ENCODE measurements at regions not wholly inside any gene's neighbourhood (a gene's known extent, or its start where the extent isn't known, plus 50 kb on each side); places are given as distances from the start of the nearest gene placed in this dataset.
"Not testable (repeated sequence)": the region's sequence is repeated elsewhere in the genome, so short reads cannot be mapped to it uniquely, and the experiment has no call there.

DNA sequence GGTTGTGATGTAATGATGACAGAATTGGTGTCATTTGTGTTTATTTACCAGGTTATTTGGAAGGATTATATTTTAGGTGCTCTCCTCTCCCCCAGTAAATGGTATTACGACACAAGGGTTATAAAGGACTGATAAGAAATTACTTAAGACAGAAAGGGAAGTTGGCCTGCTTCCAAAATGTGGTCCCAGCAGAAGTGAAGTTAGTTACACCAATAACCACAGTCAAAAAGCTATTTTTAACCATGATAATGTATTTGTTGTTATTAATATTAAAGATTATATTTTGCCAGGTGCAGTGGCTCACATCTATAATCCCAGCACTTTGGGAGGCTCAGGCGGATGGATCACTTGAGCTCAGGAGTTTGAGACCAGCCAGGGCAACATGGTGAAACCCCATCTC is 92.5 kb downstream of the SYT15B start:
- H3K27me3 Mint-ChIP-seq; H3K4me1 Mint-ChIP-seq; H3K9me3 Mint-ChIP-seq; H3K4me3 Mint-ChIP-seq; H3K36me3 Mint-ChIP-seq (ENCODE audit: low read depth); H3K27ac Mint-ChIP-seq; intact Hi-C loops (cut with micrococcal nuclease); DNase-seq: not testable (repeated sequence)

DNA sequence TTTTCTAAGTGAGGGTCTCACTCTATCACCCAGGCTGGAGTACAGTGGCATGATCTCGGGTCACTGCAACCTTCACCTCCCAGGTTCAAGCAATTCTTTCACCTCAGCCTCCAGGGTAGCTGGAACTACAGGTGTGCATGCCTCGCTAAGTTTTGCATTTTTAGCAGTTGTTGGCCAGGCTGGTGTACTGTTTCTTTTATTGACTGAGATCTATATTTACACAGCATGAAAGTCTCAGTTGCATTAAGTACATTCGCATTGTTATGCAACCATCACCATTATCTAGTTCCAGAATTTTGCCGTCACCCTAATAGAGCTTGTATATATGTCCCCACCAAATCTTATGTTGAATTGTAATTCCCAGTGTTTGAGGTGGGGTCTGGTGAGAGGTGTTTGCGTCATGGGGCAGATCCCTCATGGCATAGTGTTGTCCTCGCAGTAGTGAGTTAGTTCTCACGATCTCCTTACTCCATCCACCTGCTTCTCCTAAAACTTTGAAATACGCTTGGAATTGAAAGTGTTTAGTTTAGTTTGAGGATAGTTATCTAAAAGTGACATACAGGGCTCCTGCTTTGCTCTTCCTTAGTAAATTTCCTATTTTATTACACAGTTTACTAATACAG is 101.3 kb downstream of the SYT15B start:
- intact Hi-C loops (cut with micrococcal nuclease); H3K4me3 Mint-ChIP-seq; H3K4me1 Mint-ChIP-seq; DNase-seq; H3K36me3 Mint-ChIP-seq (ENCODE audit: low read depth); H3K27ac Mint-ChIP-seq; H3K9me3 Mint-ChIP-seq; H3K27me3 Mint-ChIP-seq: not testable (repeated sequence)

DNA sequence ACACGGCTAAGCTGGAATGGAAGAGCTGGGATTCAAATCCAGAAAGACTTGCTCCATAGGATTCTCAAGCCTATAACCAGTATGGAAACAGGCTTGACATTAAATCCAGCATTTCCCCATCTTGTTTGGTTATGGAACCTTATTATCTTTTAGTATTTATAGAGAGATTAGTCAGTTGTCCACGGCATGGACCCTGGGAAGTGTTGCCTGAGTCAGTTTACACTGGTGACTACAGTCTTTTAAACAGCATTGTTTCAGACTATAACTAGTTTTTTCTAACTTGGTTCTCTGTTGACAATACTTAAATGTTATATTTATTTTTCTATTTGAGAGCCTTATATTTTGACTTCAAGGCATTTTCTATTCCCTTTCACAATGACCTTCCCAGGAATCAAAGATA is 106.7 kb downstream of the SYT15B start:
- H3K9me3 Mint-ChIP-seq; H3K27me3 Mint-ChIP-seq; H3K4me1 Mint-ChIP-seq; H3K27ac Mint-ChIP-seq; intact Hi-C loops (cut with micrococcal nuclease); H3K4me3 Mint-ChIP-seq; H3K36me3 Mint-ChIP-seq (ENCODE audit: low read depth); DNase-seq: not testable (repeated sequence)

DNA sequence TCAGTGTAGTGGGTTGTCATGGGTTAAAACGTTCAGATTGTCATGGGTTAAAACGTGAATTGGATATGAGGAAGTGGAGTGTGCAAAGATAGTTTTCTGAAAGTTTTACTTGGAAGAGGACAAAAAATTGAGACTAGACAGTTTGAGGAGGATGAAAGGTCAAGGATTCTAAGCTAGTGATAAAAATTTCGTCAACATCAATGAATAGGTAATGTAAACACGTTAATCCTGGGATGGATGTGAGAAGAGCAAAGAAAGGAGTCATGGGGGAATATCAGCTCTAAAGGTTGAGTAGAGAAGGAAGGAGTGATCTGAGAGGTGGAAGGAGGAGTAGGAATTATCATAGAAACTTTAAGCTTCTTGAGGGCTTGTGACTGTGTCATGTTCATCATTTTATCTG is 109.2 kb downstream of the SYT15B start:
- H3K4me3 Mint-ChIP-seq; H3K27me3 Mint-ChIP-seq; H3K4me1 Mint-ChIP-seq; H3K27ac Mint-ChIP-seq; H3K9me3 Mint-ChIP-seq; H3K36me3 Mint-ChIP-seq (ENCODE audit: low read depth); DNase-seq; intact Hi-C loops (cut with micrococcal nuclease): not testable (repeated sequence)

DNA sequence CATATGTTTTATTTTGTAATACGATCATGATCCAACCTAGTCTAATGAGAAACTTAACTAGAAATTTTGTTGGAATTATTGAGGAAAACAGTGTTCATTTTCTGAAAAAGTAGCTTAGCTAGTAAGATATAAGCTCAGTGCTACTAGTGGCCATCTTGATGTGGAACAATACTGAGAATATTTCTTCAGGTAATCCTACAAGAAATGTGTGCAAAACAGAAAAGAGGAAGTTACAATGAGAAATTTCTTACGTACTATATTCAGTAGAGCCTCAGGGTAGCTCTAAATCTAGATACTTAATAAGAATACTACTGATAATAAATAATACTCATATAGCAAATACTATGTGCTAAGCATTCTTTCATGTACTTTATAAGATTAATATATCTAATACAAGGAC is 114.8 kb downstream of the SYT15B start:
- H3K4me3 Mint-ChIP-seq; H3K9me3 Mint-ChIP-seq; H3K36me3 Mint-ChIP-seq (ENCODE audit: low read depth); H3K27me3 Mint-ChIP-seq; DNase-seq; intact Hi-C loops (cut with micrococcal nuclease); H3K27ac Mint-ChIP-seq; H3K4me1 Mint-ChIP-seq: not testable (repeated sequence)

DNA sequence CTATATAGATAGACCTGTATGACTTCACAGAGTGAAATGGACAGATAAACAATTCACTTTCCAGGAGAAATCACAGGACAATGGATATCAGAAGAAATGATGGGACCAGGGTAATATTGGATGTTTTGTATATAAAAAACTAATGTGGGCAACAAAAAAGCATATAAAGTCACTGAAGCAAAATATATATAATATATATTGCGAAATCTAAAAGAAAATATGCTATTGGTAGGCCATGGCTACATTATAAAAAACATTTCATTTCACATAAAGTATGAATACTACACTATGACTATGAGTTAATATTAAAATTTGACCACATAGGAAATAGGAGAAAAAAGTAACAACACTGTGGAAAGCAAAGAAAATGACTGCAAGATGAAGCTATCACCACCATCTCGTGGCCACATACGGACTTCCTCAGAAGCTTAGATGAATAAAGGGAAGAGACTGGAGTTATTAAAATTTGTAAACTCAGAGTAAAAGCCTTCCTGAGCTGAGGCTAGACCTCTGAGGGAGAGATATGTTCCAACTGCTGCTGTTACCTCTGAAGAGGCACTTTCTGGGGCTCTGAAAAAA is 115.8 kb downstream of the SYT15B start:
- intact Hi-C loops (cut with micrococcal nuclease); H3K27me3 Mint-ChIP-seq; H3K36me3 Mint-ChIP-seq (ENCODE audit: low read depth); DNase-seq; H3K9me3 Mint-ChIP-seq; H3K27ac Mint-ChIP-seq; H3K4me1 Mint-ChIP-seq; H3K4me3 Mint-ChIP-seq: not testable (repeated sequence)

DNA sequence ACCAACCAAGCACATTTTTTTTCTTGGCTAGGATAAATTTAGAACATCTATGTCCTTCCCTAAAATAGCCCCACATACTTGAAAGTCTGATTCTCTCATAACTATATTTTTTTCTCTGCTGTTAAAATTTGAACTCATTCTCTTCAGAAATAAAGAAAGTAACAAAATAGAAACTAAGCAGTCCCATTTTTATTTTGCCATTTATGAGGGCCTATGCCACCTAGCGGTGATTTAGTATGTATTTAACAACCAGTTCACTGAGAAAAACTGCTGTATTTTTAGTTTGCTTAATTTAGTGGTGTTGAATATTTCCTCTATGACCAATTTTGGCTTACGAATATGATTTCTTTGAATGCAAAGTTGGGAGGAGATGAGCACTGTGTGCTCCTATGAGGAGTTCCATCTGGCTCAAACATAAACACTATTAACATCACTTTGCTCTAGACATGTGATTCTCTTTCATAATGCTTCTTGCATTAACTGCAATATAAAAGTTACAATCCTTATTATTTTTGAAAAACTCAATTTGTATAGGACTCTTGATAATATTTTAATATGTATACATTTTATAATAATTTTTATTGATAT is 116.6 kb downstream of the SYT15B start:
- H3K27me3 Mint-ChIP-seq; intact Hi-C loops (cut with micrococcal nuclease); H3K36me3 Mint-ChIP-seq (ENCODE audit: low read depth); H3K9me3 Mint-ChIP-seq; H3K4me1 Mint-ChIP-seq; H3K27ac Mint-ChIP-seq; H3K4me3 Mint-ChIP-seq: not testable (repeated sequence)
- peak; percentile 67 for DNase-seq

DNA sequence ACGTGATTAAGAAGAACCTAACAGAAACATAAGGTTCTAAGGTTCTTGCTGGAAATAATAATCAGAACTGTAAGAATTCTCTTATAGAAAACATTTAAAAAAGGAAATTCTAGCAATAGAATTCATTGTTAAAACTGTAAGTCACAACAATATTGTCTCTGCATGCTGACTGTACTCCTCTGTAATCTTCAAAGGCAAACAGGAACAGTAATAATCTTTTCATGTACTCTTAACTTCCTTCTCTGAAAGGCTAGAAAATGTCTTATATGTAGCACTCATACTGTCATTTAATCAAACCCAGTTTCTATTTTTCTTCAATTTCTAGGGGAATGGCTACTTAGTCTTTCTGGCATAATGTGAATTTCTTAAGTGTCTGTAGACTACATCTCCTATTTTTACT is 103.5 kb upstream of the AGAP9 start:
- H3K9me3 Mint-ChIP-seq; H3K27me3 Mint-ChIP-seq; DNase-seq; H3K27ac Mint-ChIP-seq; H3K4me1 Mint-ChIP-seq; intact Hi-C loops (cut with micrococcal nuclease); H3K36me3 Mint-ChIP-seq (ENCODE audit: low read depth); H3K4me3 Mint-ChIP-seq: not testable (repeated sequence)

DNA sequence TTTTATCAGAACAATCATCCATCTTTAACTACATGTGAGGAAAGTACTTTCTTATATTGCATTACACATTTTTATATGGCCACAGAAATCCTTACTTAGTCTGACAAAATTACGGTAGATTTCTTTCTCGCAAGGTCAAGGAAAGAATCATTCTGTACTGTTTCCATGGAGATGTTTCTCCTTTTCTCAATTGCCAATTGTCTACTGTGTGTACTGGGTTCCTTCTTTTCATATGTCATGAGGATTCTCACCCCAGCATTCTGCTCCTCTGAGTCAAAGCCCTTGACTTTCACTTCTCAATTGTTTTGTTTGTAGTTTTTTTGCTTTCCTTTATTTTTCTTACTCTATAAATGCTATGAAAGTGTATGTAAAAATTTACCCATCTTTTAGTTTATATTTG is 99.3 kb upstream of the AGAP9 start:
- intact Hi-C loops (cut with micrococcal nuclease); H3K9me3 Mint-ChIP-seq; H3K4me3 Mint-ChIP-seq; DNase-seq; H3K27ac Mint-ChIP-seq; H3K36me3 Mint-ChIP-seq (ENCODE audit: low read depth); H3K4me1 Mint-ChIP-seq; H3K27me3 Mint-ChIP-seq: not testable (repeated sequence)

DNA sequence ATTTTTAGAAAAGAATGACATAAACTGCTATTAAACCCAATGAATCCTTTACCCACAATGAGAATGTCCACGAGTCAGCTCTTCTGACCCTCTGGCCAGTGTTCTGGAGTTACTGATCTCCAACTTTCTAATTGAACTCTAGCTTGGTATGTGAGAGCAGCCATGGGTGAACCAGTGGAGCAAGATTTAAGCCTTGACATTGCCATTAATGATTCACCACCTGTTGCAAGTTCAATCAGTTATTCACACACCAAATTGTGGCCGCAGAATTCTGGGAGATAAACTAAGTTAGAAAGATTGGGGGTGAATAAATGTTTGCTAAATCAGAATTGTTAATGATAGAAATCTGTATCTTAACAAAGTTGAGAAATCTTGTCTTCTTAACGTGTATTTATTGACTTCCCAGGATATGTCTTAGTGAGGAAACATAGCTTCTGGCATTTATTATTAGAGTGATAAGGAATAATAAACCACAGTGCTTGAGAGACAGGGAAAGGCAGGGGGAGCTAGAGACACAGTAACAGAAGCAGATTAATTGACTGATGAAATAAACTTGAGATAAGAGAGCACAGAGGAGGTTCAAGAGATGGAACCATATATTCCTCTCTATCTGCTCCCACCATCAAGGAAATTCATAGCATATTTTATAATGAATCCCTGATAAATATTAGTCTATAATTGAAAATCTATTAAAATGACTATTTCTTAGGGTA is 96.0 kb upstream of the AGAP9 start:
- H3K9me3 Mint-ChIP-seq; H3K4me1 Mint-ChIP-seq; H3K27ac Mint-ChIP-seq; DNase-seq; intact Hi-C loops (cut with micrococcal nuclease); H3K4me3 Mint-ChIP-seq; H3K36me3 Mint-ChIP-seq (ENCODE audit: low read depth); H3K27me3 Mint-ChIP-seq: not testable (repeated sequence)

DNA sequence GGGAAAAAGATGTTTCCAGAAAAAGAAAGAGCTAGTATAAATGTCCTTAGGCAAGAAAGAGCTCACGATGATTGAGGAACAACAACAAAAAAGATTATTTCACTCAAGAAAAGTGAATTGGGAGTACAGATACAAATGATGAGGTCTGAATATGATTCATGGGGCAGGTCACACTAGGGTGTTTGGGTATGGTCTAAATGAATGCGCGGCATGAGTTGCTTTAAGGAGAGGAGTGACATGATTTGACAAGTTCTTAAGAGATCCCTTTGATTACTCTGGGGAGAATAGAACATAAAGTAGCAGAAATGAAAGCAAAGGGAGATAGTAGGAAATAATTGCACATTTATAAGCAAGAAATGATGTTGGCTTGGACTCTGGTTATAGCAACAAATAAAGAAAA is 85.9 kb upstream of the AGAP9 start:
- H3K36me3 Mint-ChIP-seq (ENCODE audit: low read depth); intact Hi-C loops (cut with micrococcal nuclease); H3K27ac Mint-ChIP-seq; H3K4me1 Mint-ChIP-seq; DNase-seq; H3K4me3 Mint-ChIP-seq; H3K9me3 Mint-ChIP-seq; H3K27me3 Mint-ChIP-seq: not testable (repeated sequence)

DNA sequence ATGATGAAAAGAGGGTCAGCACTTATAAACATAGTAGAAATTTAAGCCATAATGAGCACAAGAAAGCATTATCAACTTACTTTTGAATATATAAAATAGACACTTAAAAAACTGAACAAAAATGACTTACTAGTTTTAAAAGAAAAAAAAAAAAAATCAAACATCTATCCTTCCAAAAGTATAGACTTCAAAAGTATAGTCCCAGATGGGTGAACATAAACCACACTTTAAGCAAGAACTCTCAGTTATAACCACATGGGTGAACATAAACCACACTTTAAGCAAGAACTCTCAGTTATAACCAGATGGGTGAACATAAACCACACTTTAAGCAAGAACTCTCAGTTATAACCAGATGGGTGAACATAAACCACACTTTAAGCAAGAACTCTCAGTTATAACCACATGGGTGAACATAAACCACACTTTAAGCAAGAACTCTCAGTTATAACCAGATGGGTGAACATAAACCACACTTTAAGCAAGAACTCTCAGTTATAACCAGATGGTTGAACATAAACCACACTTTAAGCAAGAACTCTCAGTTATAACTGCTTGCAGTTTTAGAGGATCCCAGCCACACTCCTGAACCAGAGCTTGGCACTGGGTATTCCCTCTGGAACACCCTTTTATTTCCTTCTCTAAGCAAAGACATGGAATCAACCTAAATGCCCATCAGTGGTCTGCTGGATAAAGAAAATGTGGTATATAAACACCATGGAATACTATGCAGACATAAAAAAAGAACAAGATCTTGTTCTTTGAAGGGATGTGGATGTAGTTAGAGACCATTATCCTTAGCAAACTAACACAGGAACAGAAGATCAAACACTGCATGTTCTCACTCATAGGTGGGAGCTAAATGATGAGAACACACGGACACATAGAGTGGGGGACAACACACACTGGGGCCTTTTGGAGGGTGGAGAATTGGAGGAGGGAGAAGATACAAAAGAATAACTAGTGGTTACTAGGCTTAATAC is 82.6 kb upstream of the AGAP9 start:
- H3K27ac Mint-ChIP-seq; H3K27me3 Mint-ChIP-seq; H3K4me1 Mint-ChIP-seq; H3K4me3 Mint-ChIP-seq; intact Hi-C loops (cut with micrococcal nuclease); DNase-seq; H3K9me3 Mint-ChIP-seq; H3K36me3 Mint-ChIP-seq (ENCODE audit: low read depth): not testable (repeated sequence)

DNA sequence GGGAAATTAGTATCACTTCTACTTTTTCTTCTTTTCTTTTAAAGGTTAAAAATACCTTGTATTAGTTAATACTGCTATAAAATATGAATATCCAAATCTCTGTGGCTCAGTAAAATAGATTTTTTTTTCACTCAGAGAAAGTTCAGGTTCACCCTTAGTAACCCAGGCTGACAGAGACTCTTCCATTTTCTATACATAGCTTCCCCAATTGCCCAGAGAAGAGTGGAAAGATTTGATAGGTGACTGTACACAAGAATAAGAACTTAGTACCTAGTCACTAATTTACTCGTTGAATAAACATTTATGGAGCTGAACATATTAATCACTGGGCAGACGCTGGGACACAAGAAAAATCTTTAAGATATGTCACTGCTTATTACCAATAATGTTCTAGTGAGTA is 77.2 kb upstream of the AGAP9 start:
- H3K9me3 Mint-ChIP-seq; H3K36me3 Mint-ChIP-seq (ENCODE audit: low read depth); intact Hi-C loops (cut with micrococcal nuclease); DNase-seq; H3K27ac Mint-ChIP-seq; H3K27me3 Mint-ChIP-seq; H3K4me1 Mint-ChIP-seq; H3K4me3 Mint-ChIP-seq: not testable (repeated sequence)

DNA sequence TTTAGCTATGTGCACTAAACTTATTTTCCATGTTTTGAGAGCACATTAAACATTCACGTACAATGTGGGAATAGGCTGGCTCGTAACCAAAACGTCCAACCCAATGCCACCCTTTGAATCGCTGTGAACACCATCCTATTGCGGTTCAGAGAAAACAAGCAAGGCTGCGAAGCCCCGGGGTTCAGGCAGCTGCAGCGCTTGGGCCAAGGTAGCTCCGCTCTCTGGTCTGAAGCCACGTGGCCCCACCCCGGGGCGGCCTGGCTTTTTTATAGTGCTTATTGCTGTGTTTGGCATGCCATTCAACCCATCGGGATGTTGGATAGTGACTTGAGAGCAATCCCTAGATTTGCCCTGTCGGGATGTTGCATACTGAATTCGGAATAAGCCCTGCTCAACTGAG is 76.7 kb upstream of the AGAP9 start:
- H3K4me1 Mint-ChIP-seq; DNase-seq; H3K27me3 Mint-ChIP-seq; H3K4me3 Mint-ChIP-seq; H3K9me3 Mint-ChIP-seq; H3K27ac Mint-ChIP-seq; H3K36me3 Mint-ChIP-seq (ENCODE audit: low read depth); intact Hi-C loops (cut with micrococcal nuclease): not testable (repeated sequence)
